ENCODE measurements at regions not wholly inside any gene's neighbourhood (a gene's known extent, or its start where the extent isn't known, plus 50 kb on each side); places are given as distances from the start of the nearest gene placed in this dataset.

GRCh38 chr10:47053081-47053798 is 142.0 kb downstream of the PTPN20 start:
- TF ChIP-seq CTCF (IDR thresholded peaks at IDR 0.05; ENCODE audit: low read depth, low read length) = no peak
- no peak overlapping the region for H3K4me3 ChIP-seq (ENCODE audit: low read depth, low read length)

- no peak for TF ChIP-seq CTCF (IDR thresholded peaks at IDR 0.05; ENCODE audit: low read depth, low read length)
- H3K4me3 ChIP-seq (ENCODE audit: low read depth, low read length) = no peak overlapping the region
These were observed 143.7 kb downstream of the PTPN20 start for GRCh38 chr10:47054974-47055373.

- no peak for TF ChIP-seq CTCF (IDR thresholded peaks at IDR 0.05; ENCODE audit: low read depth, low read length)
- no peak overlapping the region for H3K4me3 ChIP-seq (ENCODE audit: low read depth, low read length)
These were observed 144.4 kb downstream of the PTPN20 start for GRCh38 chr10:47055386-47056246.

GRCh38 chr10:47056247-47056510 is 145.0 kb downstream of the PTPN20 start:
- no peak for TF ChIP-seq CTCF (IDR thresholded peaks at IDR 0.05; ENCODE audit: low read depth, low read length)
- no peak overlapping the region for H3K4me3 ChIP-seq (ENCODE audit: low read depth, low read length)

- no peak overlapping the region for H3K4me3 ChIP-seq (ENCODE audit: low read depth, low read length)
- TF ChIP-seq CTCF (IDR thresholded peaks at IDR 0.05; ENCODE audit: low read depth, low read length) = no peak
These were observed 146.2 kb downstream of the PTPN20 start for GRCh38 chr10:47057471-47057870.

GRCh38 chr10:47058032-47058702 is 146.9 kb downstream of the PTPN20 start:
- no peak overlapping the region for H3K4me3 ChIP-seq (ENCODE audit: low read depth, low read length)
- no peak for TF ChIP-seq CTCF (IDR thresholded peaks at IDR 0.05; ENCODE audit: low read depth, low read length)

- H3K4me3 ChIP-seq (ENCODE audit: low read depth, low read length) = no peak overlapping the region
- TF ChIP-seq CTCF (IDR thresholded peaks at IDR 0.05; ENCODE audit: low read depth, low read length) = no peak
These were observed 147.7 kb downstream of the PTPN20 start for GRCh38 chr10:47058961-47059391.

All from WI38 (cell line).